RPMI8226 (cell line): ENCODE measurements at regions not wholly inside any gene's neighbourhood (a gene's known extent, or its start where the extent isn't known, plus 50 kb on each side); places are given as distances from the start of the nearest gene placed in this dataset.

ENCODE experiments used
- DNase-seq: peaks from one replicate; pipeline ENCODE4 v3.0.0-alpha.2; 2015

- no peak for DNase-seq
These were observed 394.2 kb upstream of the ROBO2 start for GRCh38 chr3:76645724-76646123.

- peak; percentile 42 for DNase-seq
These were observed 392.9 kb upstream of the ROBO2 start for GRCh38 chr3:76646921-76647562.

- DNase-seq = no peak
These were observed 388.1 kb upstream of the ROBO2 start for GRCh38 chr3:76651784-76652183.

GRCh38 chr3:76652524-76652923 is 387.4 kb upstream of the ROBO2 start:
- DNase-seq = no peak

GRCh38 chr3:76653640-76654251 is 386.2 kb upstream of the ROBO2 start:
- DNase-seq = no peak

- DNase-seq = no peak
These were observed 383.3 kb upstream of the ROBO2 start for GRCh38 chr3:76656531-76657070.

GRCh38 chr3:76657909-76658308 is 382.0 kb upstream of the ROBO2 start:
- DNase-seq = no peak

GRCh38 chr3:76661527-76662250 is 378.2 kb upstream of the ROBO2 start:
- no peak for DNase-seq

- DNase-seq = no peak
These were observed 375.1 kb upstream of the ROBO2 start for GRCh38 chr3:76664816-76665215.

GRCh38 chr3:76668653-76669052 is 371.2 kb upstream of the ROBO2 start:
- peak; percentile 55 for DNase-seq

GRCh38 chr3:76669322-76669721 is 370.6 kb upstream of the ROBO2 start:
- no peak for DNase-seq

- no peak for DNase-seq
These were observed 366.7 kb upstream of the ROBO2 start for GRCh38 chr3:76673171-76673570.

- DNase-seq = no peak
These were observed 360.4 kb upstream of the ROBO2 start for GRCh38 chr3:76679541-76679940.

GRCh38 chr3:76683256-76683655 is 356.6 kb upstream of the ROBO2 start:
- DNase-seq = no peak

- DNase-seq = no peak
These were observed 355.0 kb upstream of the ROBO2 start for GRCh38 chr3:76684946-76685345.

- DNase-seq = no peak
These were observed 354.0 kb upstream of the ROBO2 start for GRCh38 chr3:76685858-76686257.

- no peak for DNase-seq
These were observed 352.9 kb upstream of the ROBO2 start for GRCh38 chr3:76687019-76687418.

- DNase-seq = no peak
These were observed 345.8 kb upstream of the ROBO2 start for GRCh38 chr3:76694063-76694462.

- DNase-seq = no peak
These were observed 341.7 kb upstream of the ROBO2 start for GRCh38 chr3:76698136-76698706.

- no peak for DNase-seq
These were observed 340.1 kb upstream of the ROBO2 start for GRCh38 chr3:76699846-76700245.

GRCh38 chr3:76700323-76700722 is 339.6 kb upstream of the ROBO2 start:
- no peak for DNase-seq

- DNase-seq = no peak
These were observed 337.2 kb upstream of the ROBO2 start for GRCh38 chr3:76702676-76703075.

- no peak for DNase-seq
These were observed 324.5 kb upstream of the ROBO2 start for GRCh38 chr3:76715426-76715825.

GRCh38 chr3:76723366-76723765 is 316.5 kb upstream of the ROBO2 start:
- DNase-seq = no peak
